NK-92 treated with Interleukin-12 subunit alpha and Interleukin-12 subunit beta, amount 100 ng/mL, for 24 hours (cell line): ENCODE measurements at regions not wholly inside any gene's neighbourhood (a gene's known extent, or its start where the extent isn't known, plus 50 kb on each side); places are given as distances from the start of the nearest gene placed in this dataset.
"Not testable (repeated sequence)": the region's sequence is repeated elsewhere in the genome, so short reads cannot be mapped to it uniquely, and the experiment has no call there.

ENCODE experiments used
- DNase-seq: peaks from one replicate; lab custom pipeline; 2025; lab: John Stamatoyannopoulos, UW

- no peak for DNase-seq
Measured at GRCh38 chr1:219560856-219561255, 52.0 kb downstream of the ZC3H11B start.

- no peak for DNase-seq
Measured at GRCh38 chr1:219559899-219560298, 53.0 kb downstream of the ZC3H11B start.

- DNase-seq = no peak
Measured at GRCh38 chr1:219555806-219556205, 57.1 kb downstream of the ZC3H11B start.

- DNase-seq = no peak
Measured at GRCh38 chr1:219555031-219555692, 57.7 kb downstream of the ZC3H11B start.

GRCh38 chr1:219553934-219554502 lies 58.9 kb downstream of the ZC3H11B start:
- no peak for DNase-seq

GRCh38 chr1:219550201-219550600 lies 62.7 kb downstream of the ZC3H11B start:
- DNase-seq = no peak

- DNase-seq = no peak
Measured at GRCh38 chr1:219549215-219549614, 63.7 kb downstream of the ZC3H11B start.

- DNase-seq = no peak
Measured at GRCh38 chr1:219548386-219548785, 64.5 kb downstream of the ZC3H11B start.

GRCh38 chr1:219545756-219546155 lies 67.1 kb downstream of the ZC3H11B start:
- DNase-seq = not testable (repeated sequence)

- DNase-seq = no peak
Measured at GRCh38 chr1:219544163-219544846, 68.6 kb downstream of the ZC3H11B start.

GRCh38 chr1:219542828-219543518 lies 69.9 kb downstream of the ZC3H11B start:
- DNase-seq = no peak

- no peak for DNase-seq
Measured at GRCh38 chr1:219541946-219542345, 71.0 kb downstream of the ZC3H11B start.

- no peak for DNase-seq
Measured at GRCh38 chr1:219539645-219540254, 73.2 kb downstream of the ZC3H11B start.

GRCh38 chr1:219538886-219539285 lies 74.0 kb downstream of the ZC3H11B start:
- DNase-seq = no peak

GRCh38 chr1:219537223-219537631 lies 75.7 kb downstream of the ZC3H11B start:
- peak; percentile 2 for DNase-seq

GRCh38 chr1:219536038-219536437 lies 76.9 kb downstream of the ZC3H11B start:
- no peak for DNase-seq

- DNase-seq = no peak
Measured at GRCh38 chr1:219534991-219535390, 77.9 kb downstream of the ZC3H11B start.

- no peak for DNase-seq
Measured at GRCh38 chr1:219533280-219533679, 79.6 kb downstream of the ZC3H11B start.

GRCh38 chr1:219529116-219529515 lies 83.8 kb downstream of the ZC3H11B start:
- DNase-seq = no peak

- no peak for DNase-seq
Measured at GRCh38 chr1:219528633-219529032, 84.3 kb downstream of the ZC3H11B start.

GRCh38 chr1:219527994-219528393 lies 84.9 kb downstream of the ZC3H11B start:
- DNase-seq = no peak

GRCh38 chr1:219526074-219526473 lies 86.8 kb downstream of the ZC3H11B start:
- no peak for DNase-seq
